H9 (cell line): ENCODE measurements at regions not wholly inside any gene's neighbourhood (a gene's known extent, or its start where the extent isn't known, plus 50 kb on each side); places are given as distances from the start of the nearest gene placed in this dataset.

Experiments used
- DNase-seq: peaks from one replicate; pipeline ENCODE4 v3.0.0-alpha.2; 2017
- H2AFZ ChIP-seq: one replicate; pipeline ENCODE4 v1.6.1; 2013; ENCODE audit warnings: mild to moderate bottlenecking, low read length, control low read depth, moderate library complexity
- H2AK5ac ChIP-seq: 2 replicates; pipeline ENCODE4 v1.6.1; 2013; ENCODE audit warnings: low read length, control low read depth, mixed read lengths; ENCODE audit not compliant: insufficient read length
- H2BK120ac ChIP-seq: one replicate; pipeline ENCODE4 v1.6.1; 2013; ENCODE audit warnings: low read depth, mild to moderate bottlenecking, low read length, control low read depth, inconsistent platforms; ENCODE audit not compliant: poor library complexity, severe bottlenecking
- H2BK12ac ChIP-seq: 2 replicates; pipeline ENCODE4 v1.6.1; 2013; ENCODE audit warnings: low read length, control low read depth, mixed read lengths, low read depth; ENCODE audit not compliant: insufficient read length
- H2BK15ac ChIP-seq: 2 replicates; pipeline ENCODE4 v1.6.1; 2013; ENCODE audit warnings: low read depth, low read length, control low read depth
- H2BK20ac ChIP-seq: one replicate; pipeline ENCODE4 v1.6.1; 2013; ENCODE audit warnings: low read depth, mild to moderate bottlenecking, low read length, control low read depth, inconsistent platforms; ENCODE audit not compliant: poor library complexity, severe bottlenecking
- H2BK5ac ChIP-seq: 2 replicates; pipeline ENCODE4 v1.6.1; 2013; ENCODE audit warnings: low read length, control low read depth, mixed read lengths; ENCODE audit not compliant: insufficient read length
- H3K14ac ChIP-seq: 2 replicates; pipeline ENCODE4 v1.6.1; 2013; ENCODE audit warnings: low read length, control low read depth; ENCODE audit not compliant: insufficient read depth
- H3K18ac ChIP-seq: 2 replicates; pipeline ENCODE4 v1.6.1; 2013; ENCODE audit warnings: low read depth, mild to moderate bottlenecking, mixed read lengths, low read length, control low read depth; ENCODE audit not compliant: insufficient read length
- H3K23ac ChIP-seq: 2 replicates; pipeline ENCODE4 v1.6.1; 2013; ENCODE audit warnings: low read length, control low read depth, mixed read lengths, low read depth; ENCODE audit not compliant: insufficient read length
- H3K23me2 ChIP-seq: 2 replicates; pipeline ENCODE4 v1.6.1; 2013; ENCODE audit warnings: low read depth, mild to moderate bottlenecking, mixed read lengths, low read length, control low read depth; ENCODE audit not compliant: insufficient read length, poor library complexity, severe bottlenecking
- H3K27ac ChIP-seq: 2 replicates; pipeline ENCODE4 v1.5.1; 2013; ENCODE audit warnings: low read length, control low read depth, mixed read lengths, low read depth; ENCODE audit not compliant: insufficient read length
- H3K27me3 ChIP-seq: 2 replicates; pipeline ENCODE4 v1.6.1; 2013; ENCODE audit warnings: low read length, control low read depth, inconsistent platforms; ENCODE audit not compliant: insufficient read depth
- H3K4ac ChIP-seq: 2 replicates; pipeline ENCODE4 v1.6.1; 2013; ENCODE audit warnings: low read depth, mild to moderate bottlenecking, control low read depth, inconsistent platforms, low read length, moderate library complexity
- H3K4me1 ChIP-seq: 2 replicates; pipeline ENCODE4 v1.6.1; 2013; ENCODE audit warnings: low read length, control low read depth, inconsistent platforms; ENCODE audit not compliant: insufficient read depth
- H3K4me2 ChIP-seq: 2 replicates; pipeline ENCODE4 v1.6.1; 2013; ENCODE audit warnings: low read length, control low read depth, mixed read lengths; ENCODE audit not compliant: insufficient read length, insufficient read depth
- H3K56ac ChIP-seq: 2 replicates; pipeline ENCODE4 v1.6.1; 2013; ENCODE audit warnings: low read depth, mild to moderate bottlenecking, mixed read lengths, low read length, control low read depth; ENCODE audit not compliant: insufficient read length
- H3K79me1 ChIP-seq: 2 replicates; pipeline ENCODE4 v1.6.1; 2013; ENCODE audit warnings: low read depth, mild to moderate bottlenecking, moderate library complexity, low read length, control low read depth, inconsistent platforms; ENCODE audit not compliant: insufficient read depth, poor library complexity, severe bottlenecking
- H3K79me2 ChIP-seq: 2 replicates; pipeline ENCODE4 v1.6.1; 2013; ENCODE audit warnings: low read length, control low read depth, inconsistent platforms; ENCODE audit not compliant: insufficient read depth
- H3K9ac ChIP-seq: 2 replicates; pipeline ENCODE4 v1.6.1; 2013; ENCODE audit warnings: low read length, control low read depth, mixed read lengths; ENCODE audit not compliant: insufficient read length; ENCODE audit errors: extremely low read depth
- H3K9me3 ChIP-seq: one replicate; pipeline ENCODE4 v1.6.1; 2013; ENCODE audit warnings: low read depth, low read length, inconsistent platforms; ENCODE audit not compliant: control insufficient read depth
- H3T11ph ChIP-seq: one replicate; pipeline ENCODE4 v1.6.1; 2013; ENCODE audit warnings: mild to moderate bottlenecking, low read length, control low read depth, inconsistent platforms
- H4K20me1 ChIP-seq: one replicate; pipeline ENCODE4 v1.6.1; 2013; ENCODE audit not compliant: control insufficient read depth, insufficient read length, insufficient read depth
- H4K5ac ChIP-seq: 2 replicates; pipeline ENCODE4 v1.6.1; 2013; ENCODE audit warnings: low read depth, mild to moderate bottlenecking, mixed read lengths, low read length, control low read depth; ENCODE audit not compliant: insufficient read length
- H4K8ac ChIP-seq: replicated peaks from 2 replicates; pipeline ENCODE4 v1.6.1; 2013; ENCODE audit warnings: low read length, control low read depth, mixed read lengths, low read depth; ENCODE audit not compliant: insufficient read length
- H4K91ac ChIP-seq: 2 replicates; pipeline ENCODE4 v1.6.1; 2013; ENCODE audit warnings: low read depth, mild to moderate bottlenecking, moderate library complexity, mixed read lengths, low read length, control low read depth; ENCODE audit not compliant: insufficient read length
- H3K27ac Mint-ChIP-seq, 3 experiments: 2 replicates in 2 of 3; 3 replicates in 1 of 3; pipeline ENCODE4 v1.8.0; 2020 to 2021; ENCODE audit warnings: mixed read lengths in 3 of 3, mild to moderate bottlenecking in 1 of 3, moderate library complexity in 1 of 3
- H3K27me3 Mint-ChIP-seq: 2 replicates; pipeline ENCODE4 v1.8.0; 2021; ENCODE audit warnings: low read depth, mild to moderate bottlenecking, moderate library complexity, mixed read lengths
- H3K36me3 Mint-ChIP-seq, 3 experiments: 2 replicates in 2 of 3; 3 replicates in 1 of 3; pipeline ENCODE4 v1.8.0; 2020 to 2021; ENCODE audit warnings: low read depth in 3 of 3, mixed read lengths in 3 of 3; ENCODE audit not compliant: insufficient read depth in 1 of 3
- H3K4me1 Mint-ChIP-seq, 2 experiments: 2 replicates each; pipeline ENCODE4 v1.8.0; 2020; ENCODE audit warnings: mixed read lengths in 2 of 2
- H3K4me3 Mint-ChIP-seq, 2 experiments: 2 replicates in 1 of 2; 3 replicates in 1 of 2; pipeline ENCODE4 v1.8.0; 2020 to 2021; ENCODE audit warnings: mild to moderate bottlenecking in 2 of 2, mixed read lengths in 2 of 2, moderate library complexity in 1 of 2
- H3K9me3 Mint-ChIP-seq, 2 experiments: 2 replicates in 1 of 2; 3 replicates in 1 of 2; pipeline ENCODE4 v1.8.0; 2020; ENCODE audit warnings: mild to moderate bottlenecking in 2 of 2, mixed read lengths in 2 of 2, moderate library complexity in 1 of 2
- TF ChIP-seq, protein P1 (sequence below): fragments of 200-600 bp; sonication (generic); conservative IDR thresholded peaks from 3 replicates; pipeline ENCODE4 v1.8.0; 2021; ENCODE audit warnings: antibody characterized with exemption, mild to moderate bottlenecking

DNA sequence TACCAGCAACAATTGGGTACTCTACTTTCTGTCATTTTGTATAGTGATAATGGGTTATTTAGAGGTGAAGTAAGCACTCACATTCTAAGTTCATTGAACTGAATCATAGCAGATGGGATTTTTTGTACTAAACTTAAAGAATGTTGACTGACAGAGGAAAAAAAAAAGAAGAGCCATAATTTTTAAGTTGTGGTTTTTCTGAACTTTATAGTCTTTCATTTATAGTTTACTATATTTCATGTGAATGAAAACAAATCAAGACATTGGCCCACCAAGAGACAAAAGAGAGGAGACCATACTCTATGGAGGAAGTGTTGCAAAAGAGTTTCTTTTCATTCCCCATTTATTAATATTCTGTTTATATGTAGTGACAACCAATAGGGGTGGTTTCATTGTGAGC lies 685.7 kb downstream of the BCKDHB start:
- no peaks in the 10 kb centered on the region; a peak in 1 of 5 replicates for H3K9me3 Mint-ChIP-seq
- no peak overlapping the region for H3K4me3 Mint-ChIP-seq
- Histone ChIP-seq H2AK5ac (no peak overlapping the region), H3K27me3 (no peaks in the 10 kb centered on the region), H4K91ac (no peak overlapping the region), H3K18ac (no peak overlapping the region), H2BK20ac (no peak overlapping the region), H3K56ac (no peak overlapping the region), H3K79me2 (no peaks in the 10 kb centered on the region), H3K27ac (no peak overlapping the region), H2AFZ (no peak overlapping the region), H3K23me2 (no peaks in the 10 kb centered on the region), H4K8ac (no peak overlapping the region), H2BK5ac (no peak overlapping the region), H3K4me2 (no peak overlapping the region), H4K5ac (no peak overlapping the region), H4K20me1 (no peaks in the 10 kb centered on the region), H3K9ac (no peak overlapping the region), H2BK15ac (no peak overlapping the region), H3K4me1 (no peaks in the 10 kb centered on the region), H2BK120ac (no peak overlapping the region), H3K79me1 (no peaks in the 10 kb centered on the region), H3K4ac (no peak overlapping the region), H3K14ac (no peak overlapping the region), H3K9me3 (no peaks in the 10 kb centered on the region), H2BK12ac (no peak overlapping the region), H3T11ph (no peak overlapping the region), H3K23ac (no peak overlapping the region)
- no peak for DNase-seq
- H3K27me3 Mint-ChIP-seq: no peaks in the 10 kb centered on the region
- no peak overlapping the region for H3K27ac Mint-ChIP-seq
- TF ChIP-seq, protein P1, sequence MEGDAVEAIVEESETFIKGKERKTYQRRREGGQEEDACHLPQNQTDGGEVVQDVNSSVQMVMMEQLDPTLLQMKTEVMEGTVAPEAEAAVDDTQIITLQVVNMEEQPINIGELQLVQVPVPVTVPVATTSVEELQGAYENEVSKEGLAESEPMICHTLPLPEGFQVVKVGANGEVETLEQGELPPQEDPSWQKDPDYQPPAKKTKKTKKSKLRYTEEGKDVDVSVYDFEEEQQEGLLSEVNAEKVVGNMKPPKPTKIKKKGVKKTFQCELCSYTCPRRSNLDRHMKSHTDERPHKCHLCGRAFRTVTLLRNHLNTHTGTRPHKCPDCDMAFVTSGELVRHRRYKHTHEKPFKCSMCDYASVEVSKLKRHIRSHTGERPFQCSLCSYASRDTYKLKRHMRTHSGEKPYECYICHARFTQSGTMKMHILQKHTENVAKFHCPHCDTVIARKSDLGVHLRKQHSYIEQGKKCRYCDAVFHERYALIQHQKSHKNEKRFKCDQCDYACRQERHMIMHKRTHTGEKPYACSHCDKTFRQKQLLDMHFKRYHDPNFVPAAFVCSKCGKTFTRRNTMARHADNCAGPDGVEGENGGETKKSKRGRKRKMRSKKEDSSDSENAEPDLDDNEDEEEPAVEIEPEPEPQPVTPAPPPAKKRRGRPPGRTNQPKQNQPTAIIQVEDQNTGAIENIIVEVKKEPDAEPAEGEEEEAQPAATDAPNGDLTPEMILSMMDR: no peak
- H3K4me1 Mint-ChIP-seq: no peaks in the 10 kb centered on the region
- no peaks in the 10 kb centered on the region for H3K36me3 Mint-ChIP-seq
